Activated T-cell treated with anti-CD3 and anti-CD28 coated beads, Interleukin-2, amount 50 U/mL, for 72 hours (primary cell): ENCODE measurements at regions not wholly inside any gene's neighbourhood (a gene's known extent, or its start where the extent isn't known, plus 50 kb on each side); places are given as distances from the start of the nearest gene placed in this dataset.
A peak's percentile ranks its signal among the peaks of the same experiment; 100 is the strongest.
"Not testable (repeated sequence)": the region's sequence is repeated elsewhere in the genome, so short reads cannot be mapped to it uniquely, and the experiment has no call there.

Source experiments
- ATAC-seq, 2 donors: fragments of 150-1000 bp; cut with Tn5 transposase; replicated peaks in 1 of 2; 2 replicates each; pipeline ENCODE4 v1.10.0; 2021; ENCODE audit warnings: moderate library complexity in 2 of 2, mild to moderate bottlenecking in 1 of 2
- DNase-seq, 2 donors: peaks; one replicate each; pipeline ENCODE4 v3.0.0; 2021 to 2022; ENCODE audit warnings: mixed read lengths in 1 of 2
- H3K27ac Mint-ChIP-seq: one replicate; pipeline ENCODE4 v1.8.0; 2022; ENCODE audit warnings: mild to moderate bottlenecking, moderate library complexity, mixed read lengths
- H3K27me3 Mint-ChIP-seq: one replicate; pipeline ENCODE4 v1.8.0; 2022; ENCODE audit warnings: low read depth, mixed read lengths
- H3K36me3 Mint-ChIP-seq, 2 donors: one replicate each; pipeline ENCODE4 v1.8.0; 2022; ENCODE audit warnings: mixed read lengths in 2 of 2, mild to moderate bottlenecking in 1 of 2; ENCODE audit not compliant: insufficient read depth in 2 of 2
- H3K4me1 Mint-ChIP-seq: one replicate; pipeline ENCODE4 v1.8.0; 2022; ENCODE audit warnings: low read depth, mixed read lengths
- H3K4me3 Mint-ChIP-seq, 2 donors: one replicate each; pipeline ENCODE4 v1.8.0; 2022; ENCODE audit warnings: mild to moderate bottlenecking in 2 of 2, mixed read lengths in 2 of 2, moderate library complexity in 2 of 2
- H3K9me3 Mint-ChIP-seq, 2 donors: one replicate each; pipeline ENCODE4 v1.8.0; 2022; ENCODE audit warnings: mixed read lengths in 2 of 2

DNA sequence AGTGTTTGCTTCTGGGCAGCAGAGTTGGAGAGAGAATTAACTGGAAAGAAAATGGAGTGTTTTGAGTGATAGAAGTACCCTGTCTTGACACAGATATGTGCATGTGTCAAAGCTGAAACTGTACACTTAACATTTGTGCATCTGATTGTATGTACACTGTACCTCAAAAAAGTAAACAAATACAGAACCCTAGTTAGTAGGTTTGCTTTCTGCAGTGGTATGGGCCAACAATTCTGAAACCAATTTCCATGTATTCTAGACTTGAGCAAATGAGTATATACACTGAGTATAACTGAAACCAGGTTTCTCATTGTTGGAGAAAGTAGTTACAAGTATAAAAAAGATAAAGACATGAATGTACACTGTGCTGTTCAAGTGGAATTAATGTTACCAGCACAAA lies 52.4 kb downstream of the ELAPOR2 start:
- no peak overlapping the region for H3K27ac Mint-ChIP-seq
- ATAC-seq (peak; percentile 61 to 79), DNase-seq (no peak)
- peaks cover 4% of the 10 kb centered on the region for H3K27me3 Mint-ChIP-seq
- H3K4me3 Mint-ChIP-seq, result no peak overlapping the region
- no peaks in the 10 kb centered on the region for H3K9me3 Mint-ChIP-seq
- peaks cover 16% of the 10 kb centered on the region for H3K4me1 Mint-ChIP-seq
- H3K36me3 Mint-ChIP-seq, result no peaks in the 10 kb centered on the region

DNA sequence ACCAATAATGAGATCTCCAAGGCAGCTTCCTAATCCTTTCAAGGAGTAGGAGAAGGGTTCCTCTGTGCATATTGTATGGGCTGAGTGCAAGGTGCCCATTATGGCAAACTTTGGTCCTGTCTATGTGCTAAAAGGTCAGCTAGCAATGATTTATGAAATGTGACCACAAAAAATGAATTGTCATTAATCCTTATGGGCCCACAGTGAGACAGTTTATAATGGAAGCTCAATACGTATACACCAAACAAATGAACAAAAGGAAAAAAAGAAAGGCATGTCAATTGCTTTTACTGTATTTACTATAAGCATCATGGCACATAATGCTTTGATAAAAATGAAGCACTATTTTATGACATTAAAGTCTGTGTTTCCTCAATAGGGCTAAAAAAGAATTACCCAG lies 54.5 kb downstream of the ELAPOR2 start:
- ATAC-seq, result no peak
- H3K9me3 Mint-ChIP-seq, result no peaks in the 10 kb centered on the region
- H3K27me3 Mint-ChIP-seq, result peaks cover 4% of the 10 kb centered on the region
- H3K36me3 Mint-ChIP-seq, result no peaks in the 10 kb centered on the region
- H3K4me3 Mint-ChIP-seq, result no peak overlapping the region
- H3K4me1 Mint-ChIP-seq, result peaks cover 17% of the 10 kb centered on the region
- no peak overlapping the region for H3K27ac Mint-ChIP-seq
- no peak for DNase-seq

DNA sequence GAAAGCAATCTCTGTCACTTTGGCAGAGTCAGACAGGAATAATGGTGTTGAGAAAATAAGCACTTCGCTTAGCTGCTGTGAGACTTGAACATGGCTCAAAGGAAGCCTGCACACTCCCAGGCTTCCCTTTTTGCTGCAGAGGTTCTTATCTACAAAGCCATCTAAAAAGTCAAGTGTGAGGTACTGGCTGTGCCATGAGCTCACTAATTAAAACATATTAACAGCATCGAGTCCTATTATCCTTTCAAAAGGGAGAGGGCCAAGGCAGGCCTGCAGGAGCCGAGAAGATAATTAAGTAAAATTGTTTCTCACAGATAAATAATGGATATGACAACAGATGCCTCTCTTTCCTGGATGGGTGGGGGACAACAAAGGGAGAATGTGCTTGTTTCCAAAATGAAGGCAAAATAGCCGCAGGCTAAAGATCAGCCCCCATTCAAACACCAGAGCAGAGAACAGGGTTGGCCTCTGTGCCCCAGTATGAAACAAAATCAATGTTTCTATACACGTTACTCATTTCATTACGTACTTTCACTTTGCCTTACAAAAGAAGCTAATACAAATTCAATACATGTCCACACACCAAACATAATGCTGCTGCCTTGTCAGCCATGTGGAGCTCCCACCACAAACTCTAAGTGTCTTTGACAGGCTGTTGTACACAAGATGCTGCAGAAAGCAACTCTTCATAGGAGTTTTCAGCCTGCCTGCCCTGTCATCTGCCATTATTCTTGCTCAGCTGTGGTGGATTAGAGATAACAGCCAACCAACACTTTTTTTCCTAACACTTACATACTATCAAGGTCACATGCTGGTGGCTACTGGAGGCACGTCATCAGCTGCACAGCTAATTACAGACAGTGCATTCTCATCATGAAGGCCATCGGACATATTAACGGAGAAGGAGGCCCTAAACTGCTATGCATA lies 55.3 kb downstream of the ELAPOR2 start:
- ATAC-seq, result peak in 1 of 2 donors; percentile 22
- peaks cover 4% of the 10 kb centered on the region for H3K27me3 Mint-ChIP-seq
- H3K4me3 Mint-ChIP-seq, result peak overlapping the region in 1 of 2 donors; percentile 30
- H3K36me3 Mint-ChIP-seq, result no peaks in the 10 kb centered on the region
- H3K4me1 Mint-ChIP-seq, result peaks cover 20% of the 10 kb centered on the region
- H3K9me3 Mint-ChIP-seq, result no peaks in the 10 kb centered on the region
- DNase-seq, result no peak
- no peak overlapping the region for H3K27ac Mint-ChIP-seq

DNA sequence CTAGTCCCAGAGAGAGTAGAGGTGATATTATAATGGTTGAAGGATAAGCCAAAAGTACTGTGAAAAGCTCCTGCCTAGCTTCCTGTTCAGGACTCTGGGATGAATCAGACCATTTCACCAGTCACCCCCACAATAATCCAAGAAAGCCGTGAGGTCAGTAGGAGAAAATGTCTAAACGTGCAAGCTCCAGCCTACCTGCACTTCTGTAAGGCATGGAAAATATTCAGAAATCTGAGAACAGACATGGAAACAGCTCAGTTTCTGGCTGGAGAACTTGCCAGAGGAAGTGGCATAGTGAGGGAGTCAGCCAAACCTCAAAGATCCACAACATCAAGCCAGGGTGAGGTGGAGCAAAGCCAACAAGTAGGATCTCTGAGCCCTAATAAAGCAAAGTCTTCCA lies 58.2 kb downstream of the ELAPOR2 start:
- Mint-ChIP-seq H3K36me3 (no peaks in the 10 kb centered on the region), H3K9me3 (no peaks in the 10 kb centered on the region), H3K4me3 (no peak overlapping the region), H3K4me1 (peaks cover 15% of the 10 kb centered on the region), H3K27ac (no peak overlapping the region), H3K27me3 (peaks cover 4% of the 10 kb centered on the region)
- no peak for ATAC-seq
- DNase-seq, result no peak

DNA sequence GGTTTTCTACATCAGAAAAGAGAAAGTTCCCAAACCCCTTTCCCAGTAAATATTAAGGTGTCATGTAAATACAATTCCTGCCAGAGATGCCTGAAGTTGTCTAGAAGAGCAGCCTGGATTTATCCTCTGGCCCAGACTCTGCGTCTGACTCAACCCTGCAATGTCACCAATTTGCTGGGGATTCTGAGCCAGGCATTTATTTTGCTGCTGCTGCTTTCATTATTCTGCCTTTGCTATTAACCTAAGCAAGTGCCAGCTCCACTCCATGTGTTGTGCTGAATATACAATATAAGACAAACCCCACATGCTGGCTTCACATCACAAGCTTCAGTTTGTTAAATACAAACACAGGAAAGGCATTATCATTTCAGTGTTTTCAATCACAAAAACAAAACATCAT lies 59.1 kb downstream of the ELAPOR2 start:
- no peak overlapping the region for H3K27ac Mint-ChIP-seq
- H3K4me3 Mint-ChIP-seq, result no peak overlapping the region
- H3K9me3 Mint-ChIP-seq, result no peaks in the 10 kb centered on the region
- peaks cover 4% of the 10 kb centered on the region for H3K27me3 Mint-ChIP-seq
- peaks cover 15% of the 10 kb centered on the region for H3K4me1 Mint-ChIP-seq
- H3K36me3 Mint-ChIP-seq, result no peaks in the 10 kb centered on the region
- no peak for ATAC-seq
- DNase-seq, result no peak

DNA sequence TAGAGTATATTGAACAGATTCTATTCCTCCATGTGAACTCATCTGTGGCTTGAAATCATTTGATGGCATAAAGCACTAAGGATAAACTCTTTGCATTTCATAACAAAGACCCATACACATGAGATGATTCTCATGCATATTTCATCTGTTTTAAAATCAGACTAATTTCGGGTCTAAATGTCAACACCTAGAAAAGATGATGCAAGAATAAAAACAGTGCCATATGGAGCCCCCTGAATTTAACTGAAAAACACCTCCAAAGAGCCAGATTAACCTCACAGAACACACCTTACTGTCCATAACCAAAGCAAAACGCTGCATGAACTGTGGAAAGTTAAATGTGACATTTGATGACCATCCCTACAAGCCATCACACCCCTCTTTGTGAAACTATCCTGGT lies 59.7 kb downstream of the ELAPOR2 start:
- H3K36me3 Mint-ChIP-seq, result no peaks in the 10 kb centered on the region
- H3K4me1 Mint-ChIP-seq, result peaks cover 15% of the 10 kb centered on the region
- no peak for ATAC-seq
- no peak overlapping the region for H3K4me3 Mint-ChIP-seq
- peaks cover 4% of the 10 kb centered on the region for H3K27me3 Mint-ChIP-seq
- no peak for DNase-seq
- H3K27ac Mint-ChIP-seq, result no peak overlapping the region
- no peaks in the 10 kb centered on the region for H3K9me3 Mint-ChIP-seq

DNA sequence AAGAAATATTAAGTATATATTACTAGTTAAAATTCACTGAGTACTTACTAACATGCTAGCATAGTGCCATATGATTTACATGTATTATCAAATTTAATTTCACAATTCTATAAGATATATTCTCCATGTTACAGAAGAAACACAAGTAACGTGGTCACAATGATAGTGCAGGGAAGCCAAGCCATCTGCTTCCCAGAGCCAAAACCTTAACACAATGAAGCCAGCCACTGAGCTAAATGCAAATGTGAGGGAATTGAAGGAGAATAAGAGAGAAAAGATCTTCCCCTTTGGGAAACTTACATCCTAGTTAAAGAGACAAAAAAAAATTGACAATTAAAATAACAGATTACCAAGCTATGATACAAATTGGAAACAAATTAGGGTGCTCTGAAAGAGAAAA lies 63.6 kb downstream of the ELAPOR2 start:
- no peaks in the 10 kb centered on the region for H3K9me3 Mint-ChIP-seq
- no peak overlapping the region for H3K27ac Mint-ChIP-seq
- ATAC-seq (no peak), DNase-seq (no peak)
- H3K36me3 Mint-ChIP-seq, result no peaks in the 10 kb centered on the region
- no peaks in the 10 kb centered on the region for H3K27me3 Mint-ChIP-seq
- H3K4me3 Mint-ChIP-seq, result no peak overlapping the region
- peaks cover 18% of the 10 kb centered on the region for H3K4me1 Mint-ChIP-seq

DNA sequence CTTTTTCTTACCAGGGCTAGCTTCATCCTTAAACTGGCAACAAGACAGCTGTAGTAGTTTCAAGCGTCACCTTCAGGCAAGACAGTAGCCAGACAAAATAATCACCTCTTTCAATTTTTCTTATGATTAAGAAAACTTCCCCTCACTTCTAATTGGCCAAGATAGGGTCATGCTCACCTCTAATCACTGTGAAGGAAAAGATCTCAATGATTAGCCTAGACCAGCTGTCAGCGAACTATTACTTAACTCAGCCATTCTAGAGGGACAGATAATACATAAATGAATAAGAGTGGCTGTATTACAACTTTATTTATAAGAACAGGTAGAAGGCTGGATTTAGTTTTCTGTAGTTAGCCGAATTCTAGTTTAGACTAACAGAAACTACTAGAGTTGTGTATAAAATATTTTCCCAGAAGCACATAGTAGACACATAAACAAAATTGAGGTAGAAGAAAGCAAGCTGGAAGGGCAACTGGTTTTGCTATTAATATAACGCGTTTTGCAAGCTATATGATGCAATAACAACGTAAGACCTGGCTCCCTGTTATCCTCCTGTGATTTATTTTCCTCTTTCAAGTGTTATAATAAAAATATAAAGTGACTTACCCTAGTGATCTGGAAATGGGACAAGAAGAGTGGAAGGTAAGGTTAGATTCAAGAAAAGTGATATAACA lies 64.3 kb downstream of the ELAPOR2 start:
- H3K9me3 Mint-ChIP-seq, result no peaks in the 10 kb centered on the region
- H3K27me3 Mint-ChIP-seq, result no peaks in the 10 kb centered on the region
- H3K4me1 Mint-ChIP-seq, result peaks cover 18% of the 10 kb centered on the region
- no peak overlapping the region for H3K27ac Mint-ChIP-seq
- H3K4me3 Mint-ChIP-seq, result no peak overlapping the region
- H3K36me3 Mint-ChIP-seq, result no peaks in the 10 kb centered on the region
- DNase-seq, result no peak
- ATAC-seq, result no peak

DNA sequence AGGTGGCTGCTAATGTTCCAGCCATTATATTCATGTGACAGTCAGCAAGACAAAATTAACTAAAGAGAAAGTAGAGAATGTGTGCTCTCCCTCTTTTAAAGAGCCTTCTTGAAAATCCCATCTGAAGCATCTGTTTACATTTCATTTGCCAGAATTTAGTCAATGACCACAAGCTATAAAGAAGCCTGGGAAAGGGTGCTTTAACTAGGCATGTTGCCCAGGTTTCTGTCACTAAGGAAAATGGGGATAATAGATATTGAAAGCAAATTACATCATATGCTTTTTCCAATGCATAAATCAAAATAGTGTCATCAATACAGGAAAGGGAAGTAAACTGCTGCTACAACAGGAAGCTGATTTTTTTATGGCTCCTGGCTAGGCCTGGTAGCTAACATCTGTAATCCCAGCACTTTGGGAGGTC lies 67.7 kb downstream of the ELAPOR2 start:
- Mint-ChIP-seq H3K4me3 (no peak overlapping the region), H3K4me1 (peaks cover 13% of the 10 kb centered on the region), H3K27ac (no peak overlapping the region), H3K36me3 (peaks cover 0 to 4% of the 10 kb centered on the region in 2 donors), H3K9me3 (peaks cover 0 to 6% of the 10 kb centered on the region in 2 donors), H3K27me3 (no peaks in the 10 kb centered on the region)
- no peak for ATAC-seq
- DNase-seq, result no peak

DNA sequence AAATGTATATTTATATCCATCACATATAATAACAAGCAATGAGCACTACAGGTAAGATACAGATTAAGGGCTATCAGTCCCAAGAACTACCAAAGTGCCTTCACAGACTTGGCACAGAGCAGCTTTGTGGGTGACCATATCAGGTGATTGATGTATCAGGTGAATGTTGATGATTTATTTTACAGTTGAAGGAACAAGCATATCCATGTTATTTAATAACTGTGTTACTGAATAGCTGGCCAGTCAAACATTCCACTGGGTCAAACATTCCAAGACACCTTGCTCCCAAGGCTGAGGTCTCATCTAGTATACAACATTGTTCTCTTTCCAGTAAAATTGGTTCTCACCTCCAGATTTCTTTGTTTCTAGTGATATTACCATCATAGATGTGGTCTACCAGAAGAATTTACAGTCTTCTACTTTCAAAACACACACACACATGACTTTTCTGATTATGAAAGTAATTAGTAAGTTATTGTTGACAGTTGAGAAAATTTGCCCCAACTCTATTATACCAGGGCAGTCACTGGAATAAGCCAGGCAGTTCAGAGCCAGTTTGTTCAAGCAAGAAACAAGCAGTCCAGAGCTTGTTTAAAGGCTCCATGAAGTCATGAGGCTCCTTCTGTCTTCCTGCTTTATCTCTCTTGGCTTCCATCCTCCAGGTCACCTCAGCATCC lies 68.2 kb downstream of the ELAPOR2 start:
- Mint-ChIP-seq H3K9me3 (peaks cover 2 to 6% of the 10 kb centered on the region in 2 donors), H3K27me3 (no peaks in the 10 kb centered on the region), H3K36me3 (peaks cover 2 to 6% of the 10 kb centered on the region in 2 donors), H3K4me3 (no peak overlapping the region), H3K4me1 (peaks cover 13% of the 10 kb centered on the region), H3K27ac (no peak overlapping the region)
- ATAC-seq, result no peak
- DNase-seq, result no peak

DNA sequence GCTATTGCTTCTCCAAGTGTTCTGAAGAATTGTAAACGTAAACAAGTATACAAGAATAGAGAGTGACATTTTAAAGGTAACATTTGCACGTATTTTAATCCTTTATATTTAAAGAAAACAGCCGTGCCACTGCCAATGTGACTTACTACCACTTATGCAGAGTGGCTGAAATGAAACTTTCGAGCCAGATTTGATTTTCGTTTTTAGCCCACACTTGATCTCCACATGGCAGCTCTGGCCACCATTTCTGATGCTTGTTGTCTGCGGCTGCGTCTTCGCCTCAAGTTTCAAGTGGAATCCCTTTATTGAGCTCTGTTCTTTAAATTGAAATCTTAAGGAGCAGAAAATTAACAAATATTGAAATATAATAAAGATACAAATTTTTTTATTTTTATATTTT lies 70.0 kb downstream of the ELAPOR2 start:
- no peak for ATAC-seq
- Mint-ChIP-seq H3K27me3 (no peaks in the 10 kb centered on the region), H3K27ac (no peak overlapping the region), H3K9me3 (peaks cover 5 to 11% of the 10 kb centered on the region in 2 donors), H3K36me3 (peaks cover 7 to 16% of the 10 kb centered on the region in 2 donors), H3K4me1 (peaks cover 13% of the 10 kb centered on the region), H3K4me3 (no peak overlapping the region)
- DNase-seq, result no peak

DNA sequence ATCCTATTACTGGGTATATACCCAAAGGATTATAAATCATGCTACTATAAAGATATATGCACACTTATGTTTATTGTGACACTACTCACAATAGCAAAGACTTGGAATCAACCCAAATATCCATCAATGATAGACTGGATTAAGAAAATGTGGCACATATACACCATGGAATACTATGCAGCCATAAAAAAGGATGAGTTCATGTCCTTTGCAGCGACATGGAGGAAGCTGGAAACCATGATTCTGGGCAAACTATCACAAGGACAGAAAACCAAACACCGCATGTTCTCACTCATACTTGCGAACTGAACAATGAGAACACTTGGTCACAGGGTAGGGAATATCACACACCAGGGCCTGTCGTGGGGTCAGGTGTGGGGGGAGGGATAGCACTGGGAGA lies 71.6 kb downstream of the ELAPOR2 start:
- H3K27ac Mint-ChIP-seq, H3K27me3 Mint-ChIP-seq, ATAC-seq, DNase-seq, H3K4me3 Mint-ChIP-seq: not testable (repeated sequence)
- peaks cover 13% of the 10 kb centered on the region for H3K4me1 Mint-ChIP-seq
- peaks cover 15 to 26% of the 10 kb centered on the region in 2 donors for H3K36me3 Mint-ChIP-seq
- H3K9me3 Mint-ChIP-seq, result peaks cover 9 to 19% of the 10 kb centered on the region in 2 donors

DNA sequence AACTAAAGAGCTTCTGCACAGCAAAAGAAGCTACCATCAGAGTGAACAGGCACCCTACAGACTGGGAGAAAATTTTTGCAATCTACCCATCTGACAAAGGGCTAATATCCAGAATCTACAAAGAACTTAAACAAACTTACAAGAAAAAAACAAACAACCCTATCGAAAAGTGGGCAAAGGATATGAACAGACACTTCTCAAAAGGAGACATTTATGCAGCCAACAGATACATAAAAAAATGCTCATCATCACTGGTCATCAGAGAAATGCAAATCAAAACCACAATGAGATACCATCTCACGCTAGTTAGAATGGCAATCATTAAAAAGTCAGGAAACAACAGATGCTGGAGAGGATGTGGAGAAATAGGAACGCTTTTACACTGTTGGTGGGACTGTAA lies 72.1 kb downstream of the ELAPOR2 start:
- not testable (repeated sequence) for H3K27ac Mint-ChIP-seq, ATAC-seq, H3K4me1 Mint-ChIP-seq, DNase-seq, H3K27me3 Mint-ChIP-seq, H3K4me3 Mint-ChIP-seq
- H3K36me3 Mint-ChIP-seq, result peaks cover 15 to 26% of the 10 kb centered on the region in 2 donors
- H3K9me3 Mint-ChIP-seq, result peaks cover 9 to 20% of the 10 kb centered on the region in 2 donors
